OCI-LY7 (cell line): ENCODE measurements at regions not wholly inside any gene's neighbourhood (a gene's known extent, or its start where the extent isn't known, plus 50 kb on each side); places are given as distances from the start of the nearest gene placed in this dataset.

Experiments
- CTCF ChIP-seq: fragments of 200-600 bp; sonication (generic); conservative IDR thresholded peaks from 2 replicates; pipeline ENCODE4 v1.5.1; 2014; ENCODE audit warnings: mild to moderate bottlenecking, antibody characterized with exemption, low read length, moderate library complexity, mixed read lengths
- EZH2phosphoT487 ChIP-seq: fragments of 200-600 bp; sonication (generic); IDR thresholded peaks from 2 replicates; pipeline ENCODE4 v1.6.1; 2018; ENCODE audit warnings: low read depth, borderline replicate concordance, mild to moderate bottlenecking, mixed run types, antibody characterized with exemption, low read length, moderate library complexity, mixed read lengths

GRCh38 chr3:33943277-33943676 is 144.8 kb downstream of the PDCD6IP start:
- TF ChIP-seq CTCF: no peak
- TF ChIP-seq EZH2phosphoT487: no peak
